MM.1S (cell line): ENCODE measurements at regions not wholly inside any gene's neighbourhood (a gene's known extent, or its start where the extent isn't known, plus 50 kb on each side); places are given as distances from the start of the nearest gene placed in this dataset.

ENCODE experiments used
- DNase-seq: peaks from one replicate; pipeline ENCODE4 v3.0.0-alpha.2; 2015
- H2AFZ ChIP-seq: fragments of 300-600 bp; sonication (generic); 2 replicates; pipeline ENCODE4 v1.6.0; 2016; ENCODE audit warnings: antibody characterized with exemption, low read length
- H3F3A ChIP-seq: fragments of 300-600 bp; sonication (generic); 2 replicates; pipeline ENCODE4 v1.6.1; 2016; ENCODE audit warnings: mild to moderate bottlenecking, antibody characterized with exemption, low read length, moderate library complexity, mixed read lengths; ENCODE audit not compliant: insufficient read depth
- H3K27ac ChIP-seq: fragments of 300-600 bp; sonication (generic); 2 replicates; pipeline ENCODE4 v1.5.1; 2016; ENCODE audit warnings: mild to moderate bottlenecking, low read length
- H3K27me3 ChIP-seq: fragments of 300-600 bp; sonication (generic); replicated peaks from 2 replicates; pipeline ENCODE4 v1.6.0; 2016; ENCODE audit warnings: low read length; ENCODE audit not compliant: insufficient read depth
- H3K36me3 ChIP-seq: fragments of 300-600 bp; sonication (generic); replicated peaks from 2 replicates; pipeline ENCODE4 v1.6.1; 2016; ENCODE audit warnings: mild to moderate bottlenecking, low read length, mixed read lengths; ENCODE audit not compliant: insufficient read depth
- H3K4me1 ChIP-seq: fragments of 300-600 bp; sonication (generic); 2 replicates; pipeline ENCODE4 v1.6.1; 2016; ENCODE audit warnings: low read length, mixed read lengths
- H3K4me2 ChIP-seq: fragments of 300-600 bp; sonication (generic); 2 replicates; pipeline ENCODE4 v1.6.0; 2016; ENCODE audit warnings: low read depth, low read length
- H3K4me3 ChIP-seq: fragments of 300-600 bp; sonication (generic); 2 replicates; pipeline ENCODE4 v1.5.1; 2016; ENCODE audit warnings: low read length, mixed read lengths
- H3K79me2 ChIP-seq: fragments of 300-600 bp; sonication (generic); 2 replicates; pipeline ENCODE4 v1.6.1; 2016; ENCODE audit warnings: mixed run types, low read length, mixed read lengths
- H3K9ac ChIP-seq: fragments of 300-600 bp; sonication (generic); 2 replicates; pipeline ENCODE4 v1.6.1; 2016; ENCODE audit warnings: low read length, mixed read lengths
- H3K9me2 ChIP-seq: fragments of 300-600 bp; sonication (generic); replicated peaks from 2 replicates; pipeline ENCODE4 v1.6.1; 2016; ENCODE audit warnings: mild to moderate bottlenecking, low read length, mixed read lengths; ENCODE audit not compliant: insufficient read depth
- H3K9me3 ChIP-seq: fragments of 300-600 bp; sonication (generic); replicated peaks from 2 replicates; pipeline ENCODE4 v1.6.1; 2016; ENCODE audit warnings: mild to moderate bottlenecking, low read length, mixed read lengths; ENCODE audit not compliant: insufficient read depth
- H4K20me1 ChIP-seq: fragments of 300-600 bp; sonication (generic); 2 replicates; pipeline ENCODE4 v1.6.1; 2016; ENCODE audit warnings: mild to moderate bottlenecking, low read length, moderate library complexity, mixed read lengths; ENCODE audit not compliant: insufficient read depth
- CTCF ChIP-seq: fragments of 300-600 bp; sonication (generic); IDR thresholded peaks from 2 replicates; pipeline ENCODE4 v1.5.1; 2016; ENCODE audit warnings: antibody characterized with exemption, low read length, mixed read lengths
- EZH2 ChIP-seq: fragments of 300-600 bp; sonication (generic); optimal IDR thresholded peaks from 2 replicates; pipeline ENCODE3; 2017; ENCODE audit warnings: low read depth, mild to moderate bottlenecking, antibody characterized with exemption, low read length, mixed read lengths
- EZH2phosphoT487 ChIP-seq: fragments of 300-600 bp; sonication (generic); IDR thresholded peaks from 2 replicates; pipeline ENCODE4 v1.6.1; 2018; ENCODE audit warnings: antibody characterized with exemption, low read length

GRCh38 chr11:92451063-92451462, 226.4 kb downstream of the FAT3 start:
- Histone ChIP-seq H4K20me1 (no peaks in the 10 kb centered on the region), H3K4me3 (no peak overlapping the region), H3F3A (no peaks in the 10 kb centered on the region), H3K4me1 (no peaks in the 10 kb centered on the region), H2AFZ (no peak overlapping the region), H3K79me2 (no peaks in the 10 kb centered on the region), H3K27me3 (no peaks in the 10 kb centered on the region), H3K4me2 (no peak overlapping the region), H3K9ac (no peak overlapping the region), H3K9me2 (no peaks in the 10 kb centered on the region), H3K27ac (no peak overlapping the region), H3K9me3 (no peaks in the 10 kb centered on the region), H3K36me3 (no peaks in the 10 kb centered on the region)
- TF ChIP-seq CTCF: no peak
- TF ChIP-seq EZH2phosphoT487: no peak
- TF ChIP-seq EZH2: no peak
- DNase-seq: no peak

- no peak for DNase-seq
- H2AFZ ChIP-seq: no peak overlapping the region
Measured at GRCh38 chr11:92453055-92453454, 228.4 kb downstream of the FAT3 start.

GRCh38 chr11:92455210-92455790, 230.7 kb downstream of the FAT3 start:
- TF ChIP-seq CTCF (no peak), EZH2 (no peak), EZH2phosphoT487 (no peak)
- H3K9me2 ChIP-seq: no peaks in the 10 kb centered on the region

More at GRCh38 chr11:92453055-92453454, 228.4 kb downstream of the FAT3 start:
- Histone ChIP-seq H3K4me1 (no peaks in the 10 kb centered on the region), H3K4me2 (no peak overlapping the region), H3F3A (no peaks in the 10 kb centered on the region), H3K9me2 (no peaks in the 10 kb centered on the region), H4K20me1 (no peaks in the 10 kb centered on the region), H3K9ac (no peak overlapping the region), H3K27me3 (no peaks in the 10 kb centered on the region), H3K36me3 (no peaks in the 10 kb centered on the region), H3K9me3 (no peaks in the 10 kb centered on the region), H3K27ac (no peak overlapping the region), H3K4me3 (no peak overlapping the region), H3K79me2 (no peaks in the 10 kb centered on the region)
- TF ChIP-seq EZH2phosphoT487: no peak

GRCh38 chr11:92457250-92457649, 232.6 kb downstream of the FAT3 start:
- no peaks in the 10 kb centered on the region for H3K9me3 ChIP-seq
- H3F3A ChIP-seq: no peaks in the 10 kb centered on the region
- TF ChIP-seq CTCF (no peak), EZH2 (no peak)
- no peak overlapping the region for H2AFZ ChIP-seq
- no peak overlapping the region for H3K4me3 ChIP-seq
- no peak for DNase-seq
- no peaks in the 10 kb centered on the region for H3K36me3 ChIP-seq
- H3K4me1 ChIP-seq: no peaks in the 10 kb centered on the region
- H3K27me3 ChIP-seq: no peaks in the 10 kb centered on the region
- H3K9me2 ChIP-seq: no peaks in the 10 kb centered on the region
- H3K79me2 ChIP-seq: no peaks in the 10 kb centered on the region
- H3K27ac ChIP-seq: no peak overlapping the region
- H3K4me2 ChIP-seq: no peak overlapping the region
- no peak overlapping the region for H3K9ac ChIP-seq
- no peaks in the 10 kb centered on the region for H4K20me1 ChIP-seq

More at GRCh38 chr11:92455210-92455790, 230.7 kb downstream of the FAT3 start:
- Histone ChIP-seq H4K20me1 (no peaks in the 10 kb centered on the region), H3K36me3 (no peaks in the 10 kb centered on the region), H3K9ac (no peak overlapping the region), H3K4me2 (no peak overlapping the region), H3K4me3 (no peak overlapping the region), H3K4me1 (no peaks in the 10 kb centered on the region), H3K79me2 (no peaks in the 10 kb centered on the region), H3K27me3 (no peaks in the 10 kb centered on the region), H3F3A (no peaks in the 10 kb centered on the region), H3K27ac (no peak overlapping the region), H2AFZ (no peak overlapping the region), H3K9me3 (no peaks in the 10 kb centered on the region)
- DNase-seq: no peak
